Muscle of leg (tissue), 3 donors: ENCODE measurements at regions not wholly inside any gene's neighbourhood (a gene's known extent, or its start where the extent isn't known, plus 50 kb on each side); places are given as distances from the start of the nearest gene placed in this dataset.

Source experiments
- DNase-seq: peaks from one replicate; pipeline ENCODE4 v3.0.0; 2013
- H3K27ac ChIP-seq: one replicate; pipeline ENCODE4 v1.5.1; 2013; ENCODE audit warnings: mild to moderate bottlenecking, low read length, control low read depth
- H3K27me3 ChIP-seq: one replicate; pipeline ENCODE4 v1.6.1; 2013; ENCODE audit warnings: low read length; ENCODE audit not compliant: control insufficient read depth, insufficient read depth
- H3K36me3 ChIP-seq: one replicate; pipeline ENCODE4 v1.6.1; 2013; ENCODE audit warnings: low read length; ENCODE audit not compliant: control insufficient read depth, insufficient read depth
- H3K4me1 ChIP-seq: one replicate; pipeline ENCODE4 v1.6.1; 2013; ENCODE audit warnings: low read length; ENCODE audit not compliant: control insufficient read depth, insufficient read depth
- H3K4me3 ChIP-seq: one replicate; pipeline ENCODE4 v1.5.1; 2013; ENCODE audit warnings: low read length, control low read depth
- H3K9me3 ChIP-seq: replicated peaks from 2 replicates; pipeline ENCODE4 v1.6.1; 2013; ENCODE audit warnings: low read depth, low read length; ENCODE audit not compliant: control insufficient read depth
- WGBS: methylation state at CpG from one replicate; pipeline ENCODE4 v1.1.5; 2013; ENCODE audit warnings: missing lambda C conversion rate; ENCODE audit not compliant: insufficient coverage; 5-methylcytosine and 5-hydroxymethylcytosine counted together

- Histone ChIP-seq H3K27ac (no peak overlapping the region), H3K27me3 (no peaks in the 10 kb centered on the region), H3K4me1 (no peaks in the 10 kb centered on the region), H3K9me3 (peaks cover 2% of the 10 kb centered on the region), H3K36me3 (no peaks in the 10 kb centered on the region), H3K4me3 (no peak overlapping the region)
- peak; percentile 17 for DNase-seq
- WGBS: no CpG with 5 or more reads among the region's 3 CpGs
These were observed 217.9 kb downstream of the RWDD3 start for GRCh38 chr1:95451904-95452303.

- no peaks in the 10 kb centered on the region for H3K27me3 ChIP-seq
- no peak overlapping the region for H3K27ac ChIP-seq
- no CpG with 5 or more reads among the region's 2 CpGs for WGBS
- peaks cover 2% of the 10 kb centered on the region for H3K9me3 ChIP-seq
- no peak overlapping the region for H3K4me3 ChIP-seq
- H3K4me1 ChIP-seq: no peaks in the 10 kb centered on the region
- no peak for DNase-seq
- no peaks in the 10 kb centered on the region for H3K36me3 ChIP-seq
These were observed 219.0 kb downstream of the RWDD3 start for GRCh38 chr1:95453053-95453452.

- H3K9me3 ChIP-seq: no peaks in the 10 kb centered on the region
- DNase-seq: no peak
- H3K4me1 ChIP-seq: no peaks in the 10 kb centered on the region
- H3K36me3 ChIP-seq: no peaks in the 10 kb centered on the region
- H3K27me3 ChIP-seq: no peaks in the 10 kb centered on the region
- no CpG with 5 or more reads among the region's 1 CpG for WGBS
- no peak overlapping the region for H3K4me3 ChIP-seq
- no peak overlapping the region for H3K27ac ChIP-seq
These were observed 233.0 kb downstream of the RWDD3 start for GRCh38 chr1:95467036-95467435.

- DNase-seq: no peak
- Histone ChIP-seq H3K27me3 (no peaks in the 10 kb centered on the region), H3K36me3 (no peaks in the 10 kb centered on the region), H3K4me1 (no peaks in the 10 kb centered on the region), H3K4me3 (no peak overlapping the region), H3K27ac (no peak overlapping the region), H3K9me3 (no peaks in the 10 kb centered on the region)
- WGBS: no CpG with 5 or more reads among the region's 3 CpGs
These were observed 241.9 kb downstream of the RWDD3 start for GRCh38 chr1:95475686-95476457.

- no peaks in the 10 kb centered on the region for H3K27me3 ChIP-seq
- H3K27ac ChIP-seq: no peak overlapping the region
- no peak for DNase-seq
- H3K36me3 ChIP-seq: no peaks in the 10 kb centered on the region
- H3K9me3 ChIP-seq: no peaks in the 10 kb centered on the region
- no peak overlapping the region for H3K4me3 ChIP-seq
- whole genome bisulfite sequencing: no CpG with 5 or more reads among the region's 6 CpGs
- peaks cover 2% of the 10 kb centered on the region for H3K4me1 ChIP-seq
These were observed 262.3 kb downstream of the RWDD3 start for GRCh38 chr1:95496307-95496706.

GRCh38 chr1:95496773-95497172 lies 262.8 kb downstream of the RWDD3 start:
- no peak overlapping the region for H3K4me3 ChIP-seq
- no peaks in the 10 kb centered on the region for H3K36me3 ChIP-seq
- peaks cover 2% of the 10 kb centered on the region for H3K4me1 ChIP-seq
- 68% methylated on average over 4 of the region's 6 CpGs for WGBS
- no peaks in the 10 kb centered on the region for H3K27me3 ChIP-seq
- H3K27ac ChIP-seq: no peak overlapping the region
- no peak for DNase-seq
- no peaks in the 10 kb centered on the region for H3K9me3 ChIP-seq

GRCh38 chr1:95497566-95497965 lies 263.6 kb downstream of the RWDD3 start:
- no peak overlapping the region for H3K4me3 ChIP-seq
- peak; percentile 33 for DNase-seq
- WGBS: no CpG with 5 or more reads among the region's 4 CpGs
- H3K36me3 ChIP-seq: no peaks in the 10 kb centered on the region
- H3K9me3 ChIP-seq: no peaks in the 10 kb centered on the region
- peaks cover 2% of the 10 kb centered on the region for H3K4me1 ChIP-seq
- no peak overlapping the region for H3K27ac ChIP-seq
- no peaks in the 10 kb centered on the region for H3K27me3 ChIP-seq

- peak; percentile 80 for DNase-seq
- Histone ChIP-seq H3K4me1 (peaks cover 14% of the 10 kb centered on the region), H3K4me3 (no peak overlapping the region), H3K27me3 (no peaks in the 10 kb centered on the region), H3K9me3 (no peaks in the 10 kb centered on the region), H3K36me3 (no peaks in the 10 kb centered on the region), H3K27ac (peak overlapping the region; percentile 35)
- WGBS: 21% methylated on average over 3 of the region's 9 CpGs
These were observed 269.4 kb downstream of the RWDD3 start for GRCh38 chr1:95503278-95504030.

- H3K9me3 ChIP-seq: no peaks in the 10 kb centered on the region
- H3K4me1 ChIP-seq: peaks cover 14% of the 10 kb centered on the region
- 35% methylated on average over 4 of the region's 4 CpGs for WGBS
- DNase-seq: peak; percentile 69
- no peaks in the 10 kb centered on the region for H3K36me3 ChIP-seq
- peak overlapping the region; percentile 25 for H3K27ac ChIP-seq
- H3K27me3 ChIP-seq: no peaks in the 10 kb centered on the region
- no peak overlapping the region for H3K4me3 ChIP-seq
These were observed 270.3 kb downstream of the RWDD3 start for GRCh38 chr1:95504321-95504720.

- no peak overlapping the region for H3K4me3 ChIP-seq
- no peaks in the 10 kb centered on the region for H3K27me3 ChIP-seq
- WGBS: 89% methylated on average over 3 of the region's 4 CpGs
- H3K27ac ChIP-seq: no peak overlapping the region
- no peaks in the 10 kb centered on the region for H3K36me3 ChIP-seq
- H3K4me1 ChIP-seq: peaks cover 22% of the 10 kb centered on the region
- no peaks in the 10 kb centered on the region for H3K9me3 ChIP-seq
- peak; percentile 51 for DNase-seq
These were observed 272.9 kb downstream of the RWDD3 start for GRCh38 chr1:95506736-95507414.
